ENCODE measurements at regions not wholly inside any gene's neighbourhood (a gene's known extent, or its start where the extent isn't known, plus 50 kb on each side); places are given as distances from the start of the nearest gene placed in this dataset.

DNA sequence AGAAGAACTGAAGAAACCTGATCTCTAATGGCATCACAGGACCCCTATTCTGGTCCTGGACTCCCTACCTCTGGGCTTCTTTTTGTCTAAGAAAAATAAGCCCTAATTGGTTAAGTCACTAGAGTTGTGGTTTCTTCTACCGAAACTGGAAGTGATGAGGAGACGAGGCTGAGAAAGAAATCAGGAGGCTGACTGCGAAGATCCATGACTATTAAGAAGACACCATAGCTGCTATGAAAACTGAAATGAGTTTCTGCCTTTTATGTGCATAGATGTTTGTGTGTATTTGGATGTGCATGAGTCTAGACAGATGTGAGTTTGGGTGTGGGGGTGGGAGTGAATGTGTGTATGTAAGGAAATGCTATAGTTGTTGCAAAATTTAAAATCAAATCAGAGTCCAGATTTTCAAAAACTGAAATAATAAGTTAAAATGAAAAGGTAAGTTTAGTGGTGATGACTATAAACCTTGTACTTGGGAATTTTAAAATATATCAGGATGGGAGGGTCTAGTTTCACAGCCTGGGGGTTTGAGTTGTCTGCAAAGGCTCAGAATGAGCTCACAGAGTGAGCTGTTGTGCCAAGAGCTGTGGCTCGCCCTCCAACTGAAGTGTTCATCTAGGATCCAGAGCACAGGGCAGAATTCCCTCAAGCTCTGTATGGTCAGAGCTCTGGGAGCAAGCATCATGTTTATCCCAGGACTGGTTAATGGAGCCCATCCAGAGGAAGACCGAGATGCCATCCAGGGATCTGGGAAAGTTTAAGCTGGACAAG, 94.9 kb downstream of the VCPKMT start:
- intact Hi-C loops (cut with DNase I): no loop called here
- TF ChIP-seq CTCF (IDR thresholded peaks at IDR 0.05): no peak
- TF ChIP-seq POLR2A (IDR thresholded peaks at IDR 0.05): no peak
- Histone ChIP-seq H3K9me3 (peaks cover 0 to 24% (median 13%) of the 10 kb centered on the region in 12 donors), H3K4me3 (no peak overlapping the region), H3K36me3 (no peaks in the 10 kb centered on the region), H3K27me3 (no peaks in the 10 kb centered on the region), H3K27ac (peak overlapping the region in 1 of 12 donors; percentile 68), H3K4me1 (peaks cover 0 to 33% (median 18%) of the 10 kb centered on the region in 12 donors)
- DNase-seq: no peak
- no peak for ATAC-seq
- 86 to 93% (median 88%) methylated on average over 5 of the region's 5 CpGs for WGBS, 4 donors

DNA sequence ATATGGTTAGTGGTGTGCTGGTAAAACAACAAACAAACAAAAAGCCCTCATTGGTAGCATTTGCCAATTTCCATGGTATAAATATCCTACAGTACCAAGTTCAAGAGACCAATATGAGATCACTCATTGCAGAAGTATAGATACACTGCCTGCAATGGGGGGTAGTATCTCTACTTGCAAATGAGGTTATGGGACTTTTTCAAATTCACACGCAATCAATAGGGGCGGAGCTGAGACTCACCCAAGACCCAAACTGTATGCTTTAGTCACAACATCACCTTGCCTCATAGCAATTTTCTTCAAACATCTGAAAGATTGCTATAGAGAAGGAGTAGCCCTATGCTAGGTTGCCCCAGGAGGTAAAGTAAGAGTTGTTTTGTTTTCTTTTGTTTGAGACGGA, 93.7 kb downstream of the VCPKMT start:
- intact Hi-C loops (cut with DNase I): no loop called here
- Histone ChIP-seq H3K36me3 (no peaks in the 10 kb centered on the region), H3K27ac (no peak overlapping the region), H3K27me3 (no peaks in the 10 kb centered on the region), H3K9me3 (peaks cover 0 to 24% (median 13%) of the 10 kb centered on the region in 12 donors), H3K4me3 (no peak overlapping the region), H3K4me1 (peaks cover 0 to 32% (median 17%) of the 10 kb centered on the region in 12 donors)
- TF ChIP-seq POLR2A (IDR thresholded peaks at IDR 0.05) (no peak), CTCF (IDR thresholded peaks at IDR 0.05) (no peak)
- DNase-seq: no peak
- no peak for ATAC-seq
- WGBS, 4 donors: 94 to 96% (median 94%) methylated on average over 3 of the region's 3 CpGs

DNA sequence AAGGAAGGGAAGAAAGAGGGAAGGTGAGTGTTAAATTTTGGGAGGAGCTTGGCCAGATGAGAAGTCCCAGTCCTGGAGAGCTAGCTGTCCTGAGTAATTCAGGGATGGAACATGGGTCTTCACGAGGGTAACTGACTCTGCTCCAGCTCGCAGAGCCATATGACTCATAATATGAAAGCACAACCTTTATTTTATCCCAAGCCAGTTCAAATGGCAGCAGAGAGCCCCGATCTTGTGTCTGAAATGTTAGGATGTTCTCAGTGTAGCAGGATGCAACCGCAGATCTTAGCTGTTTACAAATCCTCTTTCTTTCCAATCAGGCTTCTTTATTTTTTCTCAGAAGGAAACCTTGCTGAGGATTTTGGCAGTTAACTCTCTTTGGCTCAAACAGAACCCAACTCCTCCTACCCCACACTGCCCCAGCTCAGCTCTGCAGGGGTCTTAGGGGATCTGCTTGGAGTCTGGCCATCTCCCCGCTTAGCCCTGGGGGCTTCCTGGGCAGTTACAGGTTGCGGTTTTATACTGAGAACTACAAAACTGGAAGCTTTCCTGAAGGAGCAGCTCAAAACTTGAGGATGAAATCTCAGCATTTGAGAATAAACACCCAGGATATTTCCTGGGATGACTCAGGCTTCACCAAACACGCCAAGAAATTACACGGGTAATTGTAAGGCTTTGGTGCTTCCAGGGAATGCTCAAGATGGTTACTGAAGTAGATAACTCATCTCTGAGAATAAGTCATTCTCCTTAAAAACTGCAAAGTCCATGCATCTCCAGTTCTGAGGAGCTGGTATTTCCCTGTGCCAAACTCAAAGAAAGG, 92.5 kb downstream of the VCPKMT start:
- intact Hi-C loops (cut with DNase I): no loop called here
- peaks cover 0 to 20% (median 5%) of the 10 kb centered on the region in 12 donors for H3K4me1 ChIP-seq
- H3K36me3 ChIP-seq: no peaks in the 10 kb centered on the region
- H3K4me3 ChIP-seq: no peak overlapping the region
- no peak for DNase-seq
- peaks cover 0 to 24% (median 13%) of the 10 kb centered on the region in 12 donors for H3K9me3 ChIP-seq
- H3K27me3 ChIP-seq: no peaks in the 10 kb centered on the region
- ATAC-seq: peak in 3 of 4 donors; percentile 43 to 85 (median 60)
- peak overlapping the region in 10 of 12 donors; percentile 8 to 81 (median 43) for H3K27ac ChIP-seq
- 45 to 63% (median 58%) methylated on average over 8 of the region's 8 CpGs for WGBS, 4 donors
- TF ChIP-seq CTCF (IDR thresholded peaks at IDR 0.05) (no peak), POLR2A (IDR thresholded peaks at IDR 0.05) (no peak)

DNA sequence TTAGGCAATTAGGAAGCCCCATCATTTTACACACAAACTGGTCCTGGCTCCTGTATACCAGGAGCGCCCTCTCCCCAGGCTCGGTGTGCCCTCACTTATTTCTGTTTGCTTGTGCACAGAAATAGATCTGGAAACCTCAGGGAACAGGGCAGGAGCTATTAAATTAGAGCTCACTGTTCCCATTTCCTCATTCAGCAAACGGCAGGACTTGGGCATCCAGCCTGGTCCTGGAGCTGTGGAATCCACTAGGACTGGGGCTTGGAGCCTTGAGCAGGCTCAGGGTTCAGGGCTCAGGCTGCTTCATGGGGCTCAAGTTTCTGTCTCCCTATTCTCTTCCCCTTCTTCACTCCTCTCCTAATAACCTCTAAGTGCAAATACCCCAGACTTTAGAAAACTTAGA, 91.3 kb downstream of the VCPKMT start:
- no peak overlapping the region for H3K27ac ChIP-seq
- no peak for DNase-seq
- intact Hi-C loops (cut with DNase I): no loop called here
- peaks cover 0 to 17% (median 0%) of the 10 kb centered on the region in 12 donors for H3K4me1 ChIP-seq
- no peaks in the 10 kb centered on the region for H3K27me3 ChIP-seq
- H3K36me3 ChIP-seq: no peaks in the 10 kb centered on the region
- TF ChIP-seq CTCF (IDR thresholded peaks at IDR 0.05) (no peak), POLR2A (IDR thresholded peaks at IDR 0.05) (no peak)
- H3K9me3 ChIP-seq: peaks cover 0 to 21% (median 10%) of the 10 kb centered on the region in 12 donors
- no peak for ATAC-seq
- H3K4me3 ChIP-seq: no peak overlapping the region
- WGBS, 4 donors: 76 to 84% (median 80%) methylated on average over 3 of the region's 3 CpGs

Data from heart left ventricle (tissue), 16 donors.